GM23338 (cell line): ENCODE measurements at regions not wholly inside any gene's neighbourhood (a gene's known extent, or its start where the extent isn't known, plus 50 kb on each side); places are given as distances from the start of the nearest gene placed in this dataset.

Source experiments
- ATAC-seq: fragments of 200-7000 bp; cut with Tn5 transposase; 3 replicates; pipeline ENCODE4 v1.9.1; 2020
- DNase-seq: peaks from one replicate; pipeline ENCODE4 v3.0.0-alpha.2; 2015; ENCODE audit warnings: low spot score
- H2AFZ ChIP-seq: fragments of 200-600 bp; sonication (generic); 2 replicates; pipeline ENCODE4 v1.8.0; 2016; ENCODE audit warnings: antibody characterized with exemption, mild to moderate bottlenecking, moderate library complexity
- H3F3A ChIP-seq: fragments of 200-600 bp; sonication (generic); replicated peaks from 2 replicates; pipeline ENCODE4 v1.8.0; 2017; ENCODE audit warnings: antibody characterized with exemption, mixed run types, low read depth
- H3K27ac ChIP-seq: fragments of 200-600 bp; sonication (generic); 2 replicates; pipeline ENCODE4 v1.6.1; 2016; ENCODE audit warnings: low read depth
- H3K27me3 ChIP-seq: fragments of 200-600 bp; sonication (generic); 2 replicates; pipeline ENCODE4 v1.8.0; 2016; ENCODE audit warnings: mild to moderate bottlenecking, mixed run types, moderate library complexity; ENCODE audit not compliant: insufficient read depth
- H3K36me3 ChIP-seq: fragments of 200-600 bp; sonication (generic); 2 replicates; pipeline ENCODE4 v1.8.0; 2016; ENCODE audit warnings: mild to moderate bottlenecking; ENCODE audit not compliant: insufficient read depth
- H3K4me1 ChIP-seq: fragments of 200-600 bp; sonication (generic); 2 replicates; pipeline ENCODE4 v1.8.0; 2016; ENCODE audit warnings: mild to moderate bottlenecking, moderate library complexity; ENCODE audit not compliant: insufficient read depth
- H3K4me2 ChIP-seq: fragments of 200-600 bp; sonication (generic); 2 replicates; pipeline ENCODE4 v1.7.1; 2017; ENCODE audit warnings: mixed run types
- H3K4me3 ChIP-seq: fragments of 200-600 bp; sonication (generic); 2 replicates; pipeline ENCODE4 v1.6.1; 2016; ENCODE audit warnings: mixed run types
- H3K79me2 ChIP-seq: fragments of 200-600 bp; sonication (generic); replicated peaks from 2 replicates; pipeline ENCODE4 v1.8.0; 2017; ENCODE audit warnings: mild to moderate bottlenecking; ENCODE audit not compliant: insufficient read depth
- H3K9me2 ChIP-seq: fragments of 200-600 bp; sonication (generic); 2 replicates; pipeline ENCODE4 v1.8.0; 2017; ENCODE audit not compliant: insufficient read depth
- H4K20me1 ChIP-seq: fragments of 200-600 bp; sonication (generic); replicated peaks from 2 replicates; pipeline ENCODE4 v1.8.0; 2017; ENCODE audit warnings: mild to moderate bottlenecking; ENCODE audit not compliant: insufficient read depth
- H3K27ac Mint-ChIP-seq: 2 replicates; pipeline ENCODE4 v1.8.0; 2020; ENCODE audit warnings: inconsistent platforms, mild to moderate bottlenecking, moderate library complexity, mixed read lengths
- H3K27me3 Mint-ChIP-seq: 3 replicates; pipeline ENCODE4 v1.8.0; 2022; ENCODE audit warnings: low read depth, mild to moderate bottlenecking, moderate library complexity, mixed read lengths, inconsistent platforms; ENCODE audit not compliant: insufficient read depth, poor library complexity
- H3K36me3 Mint-ChIP-seq: 3 replicates; pipeline ENCODE4 v1.8.0; 2021; ENCODE audit warnings: low read depth, mild to moderate bottlenecking, inconsistent platforms, moderate library complexity, mixed read lengths
- H3K4me1 Mint-ChIP-seq: 3 replicates; pipeline ENCODE4 v1.8.0; 2020; ENCODE audit warnings: mild to moderate bottlenecking, inconsistent platforms, mixed read lengths
- H3K4me3 Mint-ChIP-seq: 3 replicates; pipeline ENCODE4 v1.8.0; 2021; ENCODE audit warnings: moderate library complexity, mild to moderate bottlenecking, inconsistent platforms, mixed read lengths
- H3K9me3 Mint-ChIP-seq: 3 replicates; pipeline ENCODE4 v1.8.0; 2020; ENCODE audit warnings: moderate library complexity, mild to moderate bottlenecking, inconsistent platforms, mixed read lengths
- CREB1 ChIP-seq: fragments of 250-450 bp; sonication (Bioruptor Pico); IDR thresholded peaks from 2 replicates; pipeline ENCODE4 v1.5.0; 2020; ENCODE audit warnings: low read depth, mild to moderate bottlenecking, moderate library complexity
- ETS1 ChIP-seq: IDR thresholded peaks from 2 replicates; pipeline ENCODE4 v1.6.1; 2016; ENCODE audit warnings: antibody characterized with exemption
- EZH2 ChIP-seq: fragments of 200-600 bp; sonication (generic); IDR thresholded peaks from one replicate; pipeline ENCODE4 v1.8.0; 2017; ENCODE audit warnings: antibody characterized with exemption, mild to moderate bottlenecking, low read depth; ENCODE audit not compliant: unreplicated experiment
- EZH2phosphoT487 ChIP-seq: fragments of 200-600 bp; sonication (generic); IDR thresholded peaks from one replicate; pipeline ENCODE4 v1.8.1; 2018; ENCODE audit warnings: antibody characterized with exemption; ENCODE audit not compliant: unreplicated experiment
- JUNB ChIP-seq: IDR thresholded peaks from one replicate; pipeline ENCODE4 v1.6.1; 2016; ENCODE audit warnings: antibody characterized with exemption; ENCODE audit not compliant: unreplicated experiment
- NANOG ChIP-seq: IDR thresholded peaks from 2 replicates; pipeline ENCODE4 v1.6.1; 2016; ENCODE audit warnings: antibody characterized with exemption, borderline replicate concordance
- POLR2AphosphoS5 ChIP-seq: IDR thresholded peaks from 2 replicates; pipeline ENCODE4 v1.6.1; 2016; ENCODE audit warnings: antibody characterized with exemption, low read depth
- REST ChIP-seq: IDR thresholded peaks from one replicate; pipeline ENCODE4 v1.6.1; 2018; ENCODE audit warnings: antibody characterized with exemption; ENCODE audit not compliant: unreplicated experiment
- STAT1 ChIP-seq: IDR thresholded peaks from one replicate; pipeline ENCODE4 v1.6.1; 2016; ENCODE audit warnings: antibody characterized with exemption; ENCODE audit not compliant: unreplicated experiment
- ZNF114 ChIP-seq: fragments of 250-450 bp; sonication (Bioruptor Pico); IDR thresholded peaks from 2 replicates; pipeline ENCODE4 v1.5.0; 2020; ENCODE audit warnings: mild to moderate bottlenecking, moderate library complexity
- ZNF331 ChIP-seq: fragments of 250-450 bp; sonication (Bioruptor Pico); IDR thresholded peaks from 2 replicates; pipeline ENCODE4 v1.5.0; 2020; ENCODE audit warnings: low read depth, mild to moderate bottlenecking, moderate library complexity
- TF ChIP-seq, protein P1 (sequence below), 2 experiments: fragments of 200-600 bp in 1 of 2; sonication (generic) in 1 of 2; conservative IDR thresholded peaks; 2 replicates each; pipeline versions ENCODE4 v1.5.1 to v1.6.1; 2016 to 2017; ENCODE audit warnings: antibody characterized with exemption in 2 of 2, low read depth in 2 of 2, mild to moderate bottlenecking in 2 of 2, moderate library complexity in 1 of 2
- TF ChIP-seq, protein P2 (sequence below): fragments of 250-450 bp; sonication (Bioruptor Pico); IDR thresholded peaks from 2 replicates; pipeline ENCODE4 v1.5.0; 2020; ENCODE audit warnings: mild to moderate bottlenecking, moderate library complexity

GRCh38 chr15:93217343-93217742 is 128.3 kb upstream of the RGMA start:
- no peaks in the 10 kb centered on the region for H3F3A ChIP-seq
- H2AFZ ChIP-seq, result no peak overlapping the region
- Mint-ChIP-seq H3K9me3 (no peaks in the 10 kb centered on the region; the same call in 1 of the 3 replicates), H3K4me1 (peaks cover 6% of the 10 kb centered on the region), H3K27ac (no peak overlapping the region), H3K27me3 (peaks cover 2% of the 10 kb centered on the region), H3K36me3 (no peaks in the 10 kb centered on the region), H3K4me3 (no peak overlapping the region)
- TF ChIP-seq ZNF331 (CRISPR knock-in tag) (no peak), NANOG (no peak), ETS1 (no peak), EZH2phosphoT487 (no peak), EZH2 (no peak), ZNF114 (no peak), CREB1 (CRISPR knock-in tag) (no peak), STAT1 (no peak), REST (no peak), JUNB (no peak), POLR2AphosphoS5 (no peak)
- TF ChIP-seq, protein P1, sequence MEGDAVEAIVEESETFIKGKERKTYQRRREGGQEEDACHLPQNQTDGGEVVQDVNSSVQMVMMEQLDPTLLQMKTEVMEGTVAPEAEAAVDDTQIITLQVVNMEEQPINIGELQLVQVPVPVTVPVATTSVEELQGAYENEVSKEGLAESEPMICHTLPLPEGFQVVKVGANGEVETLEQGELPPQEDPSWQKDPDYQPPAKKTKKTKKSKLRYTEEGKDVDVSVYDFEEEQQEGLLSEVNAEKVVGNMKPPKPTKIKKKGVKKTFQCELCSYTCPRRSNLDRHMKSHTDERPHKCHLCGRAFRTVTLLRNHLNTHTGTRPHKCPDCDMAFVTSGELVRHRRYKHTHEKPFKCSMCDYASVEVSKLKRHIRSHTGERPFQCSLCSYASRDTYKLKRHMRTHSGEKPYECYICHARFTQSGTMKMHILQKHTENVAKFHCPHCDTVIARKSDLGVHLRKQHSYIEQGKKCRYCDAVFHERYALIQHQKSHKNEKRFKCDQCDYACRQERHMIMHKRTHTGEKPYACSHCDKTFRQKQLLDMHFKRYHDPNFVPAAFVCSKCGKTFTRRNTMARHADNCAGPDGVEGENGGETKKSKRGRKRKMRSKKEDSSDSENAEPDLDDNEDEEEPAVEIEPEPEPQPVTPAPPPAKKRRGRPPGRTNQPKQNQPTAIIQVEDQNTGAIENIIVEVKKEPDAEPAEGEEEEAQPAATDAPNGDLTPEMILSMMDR (conservative IDR thresholded peaks at IDR 0.05; ENCODE audit: low read depth in 2 of 2), result no peak
- TF ChIP-seq, protein P2, sequence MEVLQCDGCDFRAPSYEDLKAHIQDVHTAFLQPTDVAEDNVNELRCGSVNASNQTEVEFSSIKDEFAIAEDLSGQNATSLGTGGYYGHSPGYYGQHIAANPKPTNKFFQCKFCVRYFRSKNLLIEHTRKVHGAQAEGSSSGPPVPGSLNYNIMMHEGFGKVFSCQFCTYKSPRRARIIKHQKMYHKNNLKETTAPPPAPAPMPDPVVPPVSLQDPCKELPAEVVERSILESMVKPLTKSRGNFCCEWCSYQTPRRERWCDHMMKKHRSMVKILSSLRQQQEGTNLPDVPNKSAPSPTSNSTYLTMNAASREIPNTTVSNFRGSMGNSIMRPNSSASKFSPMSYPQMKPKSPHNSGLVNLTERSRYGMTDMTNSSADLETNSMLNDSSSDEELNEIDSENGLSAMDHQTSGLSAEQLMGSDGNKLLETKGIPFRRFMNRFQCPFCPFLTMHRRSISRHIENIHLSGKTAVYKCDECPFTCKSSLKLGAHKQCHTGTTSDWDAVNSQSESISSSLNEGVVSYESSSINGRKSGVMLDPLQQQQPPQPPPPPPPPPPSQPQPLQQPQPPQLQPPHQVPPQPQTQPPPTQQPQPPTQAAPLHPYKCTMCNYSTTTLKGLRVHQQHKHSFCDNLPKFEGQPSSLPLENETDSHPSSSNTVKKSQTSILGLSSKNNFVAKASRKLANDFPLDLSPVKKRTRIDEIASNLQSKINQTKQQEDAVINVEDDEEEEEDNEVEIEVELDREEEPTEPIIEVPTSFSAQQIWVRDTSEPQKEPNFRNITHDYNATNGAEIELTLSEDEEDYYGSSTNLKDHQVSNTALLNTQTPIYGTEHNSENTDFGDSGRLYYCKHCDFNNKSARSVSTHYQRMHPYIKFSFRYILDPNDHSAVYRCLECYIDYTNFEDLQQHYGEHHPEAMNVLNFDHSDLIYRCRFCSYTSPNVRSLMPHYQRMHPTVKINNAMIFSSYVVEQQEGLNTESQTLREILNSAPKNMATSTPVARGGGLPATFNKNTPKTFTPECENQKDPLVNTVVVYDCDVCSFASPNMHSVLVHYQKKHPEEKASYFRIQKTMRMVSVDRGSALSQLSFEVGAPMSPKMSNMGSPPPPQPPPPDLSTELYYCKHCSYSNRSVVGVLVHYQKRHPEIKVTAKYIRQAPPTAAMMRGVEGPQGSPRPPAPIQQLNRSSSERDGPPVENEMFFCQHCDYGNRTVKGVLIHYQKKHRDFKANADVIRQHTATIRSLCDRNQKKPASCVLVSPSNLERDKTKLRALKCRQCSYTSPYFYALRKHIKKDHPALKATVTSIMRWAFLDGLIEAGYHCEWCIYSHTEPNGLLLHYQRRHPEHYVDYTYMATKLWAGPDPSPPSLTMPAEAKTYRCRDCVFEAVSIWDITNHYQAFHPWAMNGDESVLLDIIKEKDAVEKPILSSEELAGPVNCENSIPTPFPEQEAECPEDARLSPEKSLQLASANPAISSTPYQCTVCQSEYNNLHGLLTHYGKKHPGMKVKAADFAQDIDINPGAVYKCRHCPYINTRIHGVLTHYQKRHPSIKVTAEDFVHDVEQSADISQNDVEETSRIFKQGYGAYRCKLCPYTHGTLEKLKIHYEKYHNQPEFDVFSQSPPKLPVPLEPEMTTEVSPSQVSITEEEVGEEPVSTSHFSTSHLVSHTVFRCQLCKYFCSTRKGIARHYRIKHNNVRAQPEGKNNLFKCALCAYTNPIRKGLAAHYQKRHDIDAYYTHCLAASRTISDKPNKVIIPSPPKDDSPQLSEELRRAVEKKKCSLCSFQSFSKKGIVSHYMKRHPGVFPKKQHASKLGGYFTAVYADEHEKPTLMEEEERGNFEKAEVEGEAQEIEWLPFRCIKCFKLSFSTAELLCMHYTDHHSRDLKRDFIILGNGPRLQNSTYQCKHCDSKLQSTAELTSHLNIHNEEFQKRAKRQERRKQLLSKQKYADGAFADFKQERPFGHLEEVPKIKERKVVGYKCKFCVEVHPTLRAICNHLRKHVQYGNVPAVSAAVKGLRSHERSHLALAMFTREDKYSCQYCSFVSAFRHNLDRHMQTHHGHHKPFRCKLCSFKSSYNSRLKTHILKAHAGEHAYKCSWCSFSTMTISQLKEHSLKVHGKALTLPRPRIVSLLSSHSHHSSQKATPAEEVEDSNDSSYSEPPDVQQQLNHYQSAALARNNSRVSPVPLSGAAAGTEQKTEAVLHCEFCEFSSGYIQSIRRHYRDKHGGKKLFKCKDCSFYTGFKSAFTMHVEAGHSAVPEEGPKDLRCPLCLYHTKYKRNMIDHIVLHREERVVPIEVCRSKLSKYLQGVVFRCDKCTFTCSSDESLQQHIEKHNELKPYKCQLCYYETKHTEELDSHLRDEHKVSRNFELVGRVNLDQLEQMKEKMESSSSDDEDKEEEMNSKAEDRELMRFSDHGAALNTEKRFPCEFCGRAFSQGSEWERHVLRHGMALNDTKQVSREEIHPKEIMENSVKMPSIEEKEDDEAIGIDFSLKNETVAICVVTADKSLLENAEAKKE (CRISPR knock-in tag), result no peak
- no peaks in the 10 kb centered on the region for H4K20me1 ChIP-seq
- H3K36me3 ChIP-seq, result no peaks in the 10 kb centered on the region
- peaks cover 4% of the 10 kb centered on the region; the same call in 1 of the 2 replicates for H3K9me2 ChIP-seq
- ATAC-seq (no peak), DNase-seq (no peak)
- H3K79me2 ChIP-seq, result no peaks in the 10 kb centered on the region
- H3K4me2 ChIP-seq, result no peak overlapping the region
- no peak overlapping the region for H3K4me3 ChIP-seq
- no peaks in the 10 kb centered on the region for H3K27me3 ChIP-seq
- no peak overlapping the region for H3K27ac ChIP-seq
- H3K4me1 ChIP-seq, result no peaks in the 10 kb centered on the region
